Hepatocyte (in vitro differentiated cells): ENCODE measurements at regions not wholly inside any gene's neighbourhood (a gene's known extent, or its start where the extent isn't known, plus 50 kb on each side); places are given as distances from the start of the nearest gene placed in this dataset.

Experiments used
- DNase-seq: peaks from one replicate; pipeline ENCODE4 v3.0.0-alpha.2; 2016; ENCODE audit warnings: low spot score
- H2AFZ ChIP-seq: fragments of 200-600 bp; sonication (generic); 2 replicates; pipeline ENCODE4 v1.6.0; 2016; ENCODE audit warnings: antibody characterized with exemption, mild to moderate bottlenecking
- H3K27ac ChIP-seq: fragments of 200-600 bp; sonication (generic); 2 replicates; pipeline ENCODE4 v1.5.1; 2016; ENCODE audit warnings: mild to moderate bottlenecking
- H3K27me3 ChIP-seq: fragments of 200-600 bp; sonication (generic); 2 replicates; pipeline ENCODE4 v1.6.1; 2016
- H3K36me3 ChIP-seq: fragments of 200-600 bp; sonication (generic); replicated peaks from 2 replicates; pipeline ENCODE4 v1.5.1; 2016; ENCODE audit warnings: low read depth; ENCODE audit not compliant: insufficient read depth
- H3K4me1 ChIP-seq: fragments of 200-600 bp; sonication (generic); 2 replicates; pipeline ENCODE4 v1.5.1; 2016; ENCODE audit warnings: mild to moderate bottlenecking, moderate library complexity; ENCODE audit not compliant: insufficient read depth
- H3K4me2 ChIP-seq: fragments of 200-600 bp; sonication (generic); 2 replicates; pipeline ENCODE4 v1.6.0; 2016
- H3K4me3 ChIP-seq: fragments of 200-600 bp; sonication (generic); 2 replicates; pipeline ENCODE4 v1.5.1; 2016; ENCODE audit warnings: mild to moderate bottlenecking
- H3K79me2 ChIP-seq: fragments of 200-600 bp; sonication (generic); 2 replicates; pipeline ENCODE4 v1.6.0; 2017; ENCODE audit warnings: mild to moderate bottlenecking
- H3K9me2 ChIP-seq: fragments of 200-600 bp; sonication (generic); replicated peaks from 2 replicates; pipeline ENCODE4 v1.6.0; 2017; ENCODE audit warnings: mild to moderate bottlenecking; ENCODE audit not compliant: insufficient read depth
- H3K9me3 ChIP-seq: fragments of 200-600 bp; sonication (generic); 2 replicates; pipeline ENCODE4 v1.5.1; 2016; ENCODE audit warnings: low read depth, mild to moderate bottlenecking
- H4K20me1 ChIP-seq: fragments of 200-600 bp; sonication (generic); 2 replicates; pipeline ENCODE4 v1.6.0; 2016; ENCODE audit warnings: mild to moderate bottlenecking; ENCODE audit not compliant: insufficient read depth, poor library complexity, severe bottlenecking
- EZH2 ChIP-seq: fragments of 200-600 bp; sonication (generic); IDR thresholded peaks from 2 replicates; pipeline ENCODE4 v1.6.1; 2016; ENCODE audit warnings: antibody characterized with exemption, mild to moderate bottlenecking, borderline replicate concordance
- EZH2phosphoT487 ChIP-seq: fragments of 200-600 bp; sonication (generic); IDR thresholded peaks from one replicate; pipeline ENCODE4 v1.6.1; 2018; ENCODE audit warnings: antibody characterized with exemption, mild to moderate bottlenecking, low read depth, moderate library complexity; ENCODE audit not compliant: unreplicated experiment, severe bottlenecking
- WGBS: methylation state at CpG from one replicate; pipeline ENCODE4 v1.1.6; 2016; ENCODE audit warnings: low lambda C conversion rate; ENCODE audit errors: missing lambda C conversion rate; 5-methylcytosine and 5-hydroxymethylcytosine counted together
- TF ChIP-seq, protein P1 (sequence below): fragments of 200-600 bp; sonication (generic); IDR thresholded peaks from 2 replicates; pipeline ENCODE4 v1.5.1; 2016; ENCODE audit warnings: antibody characterized with exemption, mild to moderate bottlenecking; ENCODE audit not compliant: poor library complexity

DNA sequence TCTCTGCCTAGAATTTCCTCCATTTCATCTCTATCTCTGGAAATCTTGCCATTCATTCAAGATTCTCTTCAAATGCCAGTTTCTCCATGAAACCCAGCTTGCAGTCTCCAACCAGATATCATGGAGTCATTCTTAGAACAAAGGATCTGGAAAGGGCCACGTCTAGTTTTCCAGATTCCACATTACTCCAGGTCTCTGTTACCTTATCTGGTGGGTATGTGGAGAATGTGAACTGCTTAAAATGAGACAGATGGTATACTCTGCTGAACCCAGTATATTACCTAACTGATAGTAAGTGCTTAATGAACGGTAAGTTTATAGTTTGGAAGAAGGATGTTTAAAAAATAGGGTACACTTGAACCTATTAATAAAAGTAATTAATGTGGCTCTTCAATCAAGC, 52.3 kb upstream of the ZSWIM6 start:
- Histone ChIP-seq H4K20me1 (no peaks in the 10 kb centered on the region), H3K36me3 (no peaks in the 10 kb centered on the region), H3K4me3 (no peak overlapping the region), H3K27ac (peak overlapping the region; percentile 38), H3K4me2 (no peak overlapping the region), H3K27me3 (no peaks in the 10 kb centered on the region), H3K4me1 (peaks cover 3% of the 10 kb centered on the region), H3K9me3 (no peaks in the 10 kb centered on the region), H2AFZ (no peak overlapping the region), H3K9me2 (no peaks in the 10 kb centered on the region), H3K79me2 (no peaks in the 10 kb centered on the region)
- DNase-seq = no peak
- WGBS = 22% methylated on average over 2 of the region's 2 CpGs
- TF ChIP-seq EZH2 = no peak
- no peak for TF ChIP-seq EZH2phosphoT487
- TF ChIP-seq, protein P1, sequence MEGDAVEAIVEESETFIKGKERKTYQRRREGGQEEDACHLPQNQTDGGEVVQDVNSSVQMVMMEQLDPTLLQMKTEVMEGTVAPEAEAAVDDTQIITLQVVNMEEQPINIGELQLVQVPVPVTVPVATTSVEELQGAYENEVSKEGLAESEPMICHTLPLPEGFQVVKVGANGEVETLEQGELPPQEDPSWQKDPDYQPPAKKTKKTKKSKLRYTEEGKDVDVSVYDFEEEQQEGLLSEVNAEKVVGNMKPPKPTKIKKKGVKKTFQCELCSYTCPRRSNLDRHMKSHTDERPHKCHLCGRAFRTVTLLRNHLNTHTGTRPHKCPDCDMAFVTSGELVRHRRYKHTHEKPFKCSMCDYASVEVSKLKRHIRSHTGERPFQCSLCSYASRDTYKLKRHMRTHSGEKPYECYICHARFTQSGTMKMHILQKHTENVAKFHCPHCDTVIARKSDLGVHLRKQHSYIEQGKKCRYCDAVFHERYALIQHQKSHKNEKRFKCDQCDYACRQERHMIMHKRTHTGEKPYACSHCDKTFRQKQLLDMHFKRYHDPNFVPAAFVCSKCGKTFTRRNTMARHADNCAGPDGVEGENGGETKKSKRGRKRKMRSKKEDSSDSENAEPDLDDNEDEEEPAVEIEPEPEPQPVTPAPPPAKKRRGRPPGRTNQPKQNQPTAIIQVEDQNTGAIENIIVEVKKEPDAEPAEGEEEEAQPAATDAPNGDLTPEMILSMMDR = no peak

- Histone ChIP-seq H3K79me2 (no peaks in the 10 kb centered on the region), H3K36me3 (no peaks in the 10 kb centered on the region), H3K4me1 (peaks cover 3% of the 10 kb centered on the region), H3K4me2 (no peak overlapping the region), H3K9me2 (no peaks in the 10 kb centered on the region), H2AFZ (no peak overlapping the region), H4K20me1 (no peaks in the 10 kb centered on the region), H3K27ac (peak overlapping the region; percentile 38), H3K4me3 (no peak overlapping the region), H3K27me3 (no peaks in the 10 kb centered on the region), H3K9me3 (no peaks in the 10 kb centered on the region)
- TF ChIP-seq EZH2phosphoT487 (no peak), EZH2 (no peak)
- TF ChIP-seq, protein P1 = no peak
- DNase-seq = peak; percentile 72
Observed at GRCh38 chr5:61280205-61280604, 51.9 kb upstream of the ZSWIM6 start.

- no peak for DNase-seq
- Histone ChIP-seq H3K27ac (no peak overlapping the region), H3K36me3 (no peaks in the 10 kb centered on the region), H2AFZ (no peak overlapping the region), H3K4me3 (no peak overlapping the region), H4K20me1 (no peaks in the 10 kb centered on the region), H3K9me2 (no peaks in the 10 kb centered on the region), H3K79me2 (no peaks in the 10 kb centered on the region), H3K4me1 (peaks cover 3% of the 10 kb centered on the region), H3K4me2 (no peak overlapping the region), H3K27me3 (no peaks in the 10 kb centered on the region), H3K9me3 (no peaks in the 10 kb centered on the region)
- WGBS = 62% methylated on average over 2 of the region's 2 CpGs
- TF ChIP-seq EZH2phosphoT487 (no peak), EZH2 (no peak)
- TF ChIP-seq, protein P1 = no peak
Observed at GRCh38 chr5:61280761-61281427, 51.2 kb upstream of the ZSWIM6 start.
